ENCODE measurements at regions not wholly inside any gene's neighbourhood (a gene's known extent, or its start where the extent isn't known, plus 50 kb on each side); places are given as distances from the start of the nearest gene placed in this dataset.

- Histone ChIP-seq H3K9me3 (no peaks in the 10 kb centered on the region), H3K4me1 (ENCODE audit: control insufficient read depth in 1 of 2, extremely low read depth in 1 of 2, insufficient read depth in 2 of 2, low read length in 2 of 2) (peaks cover 0 to 2% of the 10 kb centered on the region in 2 experiments), H3K27me3 (replicated peaks in 1 of 2; ENCODE audit: control insufficient read depth in 2 of 2, extremely low read depth in 1 of 2, insufficient read depth in 2 of 2, low read length in 1 of 2) (peaks cover 0 to 3% of the 10 kb centered on the region in 2 experiments), H3K27ac (ENCODE audit: low read length) (no peak overlapping the region), H3K4me3 (ENCODE audit: control insufficient read depth in 1 of 2, extremely low read depth in 1 of 2, low read length in 1 of 2) (no peak overlapping the region), H3K36me3 (ENCODE audit: control insufficient read depth in 2 of 2, extremely low read depth in 1 of 2, insufficient read depth in 1 of 2, low read length in 1 of 2) (no peaks in the 10 kb centered on the region)
- Mint-ChIP-seq H3K36me3 (no peaks in the 10 kb centered on the region), H3K9me3 (peaks cover under 1 to 14% (median 3%) of the 10 kb centered on the region in 3 donors), H3K27me3 (peaks cover 5 to 11% of the 10 kb centered on the region in 2 donors), H3K4me1 (peaks cover 0 to 6% (median 5%) of the 10 kb centered on the region in 3 donors), H3K27ac (no peak overlapping the region), H3K4me3 (no peak overlapping the region)
- 81% methylated on average over 7 of the region's 9 CpGs for WGBS (ENCODE audit: insufficient coverage)
- DNase-seq: no peak
- POLR2A ChIA-PET: no interaction called here
- ATAC-seq (replicated peaks in 1 of 4): no peak
- CTCF ChIA-PET: no interaction called here
Observed at GRCh38 chr2:2558476-2558875, 227.4 kb upstream of the MYT1L start.

- H3K9me3 ChIP-seq: no peaks in the 10 kb centered on the region
- ATAC-seq (replicated peaks in 1 of 4) (peak in 2 of 4 experiments; percentile 52 to 82), DNase-seq (peak in 5 of 35 experiments; percentile 8 to 48 (median 22))
- no peaks in the 10 kb centered on the region for H3K36me3 ChIP-seq (ENCODE audit: control insufficient read depth in 2 of 2, extremely low read depth in 1 of 2, insufficient read depth in 1 of 2, low read length in 1 of 2)
- H3K4me1 ChIP-seq (ENCODE audit: control insufficient read depth in 1 of 2, extremely low read depth in 1 of 2, insufficient read depth in 2 of 2, low read length in 2 of 2): peaks cover 0 to 2% of the 10 kb centered on the region in 2 experiments
- peaks cover 7 to 22% (median 11%) of the 10 kb centered on the region in 3 donors for H3K9me3 Mint-ChIP-seq
- no peaks in the 10 kb centered on the region for H3K27me3 ChIP-seq (replicated peaks in 1 of 2; ENCODE audit: control insufficient read depth in 2 of 2, extremely low read depth in 1 of 2, insufficient read depth in 2 of 2, low read length in 1 of 2)
- H3K4me3 Mint-ChIP-seq: no peak overlapping the region
- no peak overlapping the region for H3K27ac ChIP-seq (ENCODE audit: low read length)
- no peaks in the 10 kb centered on the region for H3K36me3 Mint-ChIP-seq
- peaks cover 5 to 11% of the 10 kb centered on the region in 2 donors for H3K27me3 Mint-ChIP-seq
- peaks cover 0 to 6% (median 5%) of the 10 kb centered on the region in 3 donors for H3K4me1 Mint-ChIP-seq
- no peak overlapping the region for H3K27ac Mint-ChIP-seq
- ChIA-PET CTCF (no interaction called here), POLR2A (no interaction called here)
- 81% methylated on average over 2 of the region's 5 CpGs for WGBS (ENCODE audit: insufficient coverage)
- no peak overlapping the region for H3K4me3 ChIP-seq (ENCODE audit: control insufficient read depth in 1 of 2, extremely low read depth in 1 of 2, low read length in 1 of 2)
Observed at GRCh38 chr2:2557475-2557874, 226.4 kb upstream of the MYT1L start.

- Mint-ChIP-seq H3K27me3 (no peaks in the 10 kb centered on the region), H3K27ac (no peak overlapping the region), H3K4me1 (no peaks in the 10 kb centered on the region), H3K4me3 (no peak overlapping the region), H3K9me3 (peaks cover 7 to 28% (median 23%) of the 10 kb centered on the region in 3 donors), H3K36me3 (no peaks in the 10 kb centered on the region)
- ATAC-seq (replicated peaks in 1 of 4) (no peak), DNase-seq (no peak)
- ChIA-PET POLR2A (no interaction called here), CTCF (no interaction called here)
- no peaks in the 10 kb centered on the region for H3K9me3 ChIP-seq
- H3K27me3 ChIP-seq (replicated peaks in 1 of 2; ENCODE audit: control insufficient read depth in 2 of 2, extremely low read depth in 1 of 2, insufficient read depth in 2 of 2, low read length in 1 of 2): peaks cover 0 to 3% of the 10 kb centered on the region in 2 experiments
- no peak overlapping the region for H3K27ac ChIP-seq (ENCODE audit: low read length)
- no peak overlapping the region for H3K4me3 ChIP-seq (ENCODE audit: control insufficient read depth in 1 of 2, extremely low read depth in 1 of 2, low read length in 1 of 2)
- no peaks in the 10 kb centered on the region for H3K4me1 ChIP-seq (ENCODE audit: control insufficient read depth in 1 of 2, extremely low read depth in 1 of 2, insufficient read depth in 2 of 2, low read length in 2 of 2)
- WGBS (ENCODE audit: insufficient coverage): 67% methylated on average over 2 of the region's 3 CpGs
- H3K36me3 ChIP-seq (ENCODE audit: control insufficient read depth in 2 of 2, extremely low read depth in 1 of 2, insufficient read depth in 1 of 2, low read length in 1 of 2): no peaks in the 10 kb centered on the region
Observed at GRCh38 chr2:2550856-2551255, 219.8 kb upstream of the MYT1L start.

GRCh38 chr2:2547911-2548310, 216.8 kb upstream of the MYT1L start:
- DNase-seq: no peak
- Histone ChIP-seq H3K36me3 (ENCODE audit: control insufficient read depth in 2 of 2, extremely low read depth in 1 of 2, insufficient read depth in 1 of 2, low read length in 1 of 2) (no peaks in the 10 kb centered on the region), H3K27ac (ENCODE audit: low read length) (no peak overlapping the region), H3K4me1 (ENCODE audit: control insufficient read depth in 1 of 2, extremely low read depth in 1 of 2, insufficient read depth in 2 of 2, low read length in 2 of 2) (no peaks in the 10 kb centered on the region), H3K4me3 (ENCODE audit: control insufficient read depth in 1 of 2, extremely low read depth in 1 of 2, low read length in 1 of 2) (no peak overlapping the region), H3K27me3 (replicated peaks in 1 of 2; ENCODE audit: control insufficient read depth in 2 of 2, extremely low read depth in 1 of 2, insufficient read depth in 2 of 2, low read length in 1 of 2) (peaks cover 0 to 6% of the 10 kb centered on the region in 2 experiments), H3K9me3 (no peaks in the 10 kb centered on the region)
- 100% methylated on average over 1 of the region's 4 CpGs for WGBS (ENCODE audit: insufficient coverage)
- ATAC-seq (replicated peaks in 1 of 4): no peak
- no peaks in the 10 kb centered on the region for H3K36me3 Mint-ChIP-seq
- no peaks in the 10 kb centered on the region for H3K4me1 Mint-ChIP-seq
- no peak overlapping the region for H3K4me3 Mint-ChIP-seq
- no peak overlapping the region for H3K27ac Mint-ChIP-seq
- CTCF ChIA-PET: interaction anchor here in 1 of 2 donors (0.9 kb wide), 1 partner anchor 201 kb away, joined by 3 read pairs; no protein-coding TSS in a partner anchor
- peaks cover 2 to 14% (median 8%) of the 10 kb centered on the region in 3 donors for H3K9me3 Mint-ChIP-seq
- H3K27me3 Mint-ChIP-seq: no peaks in the 10 kb centered on the region
- POLR2A ChIA-PET: no interaction called here

GRCh38 chr2:2547451-2547850, 216.4 kb upstream of the MYT1L start:
- no peaks in the 10 kb centered on the region for H3K4me1 ChIP-seq (ENCODE audit: control insufficient read depth in 1 of 2, extremely low read depth in 1 of 2, insufficient read depth in 2 of 2, low read length in 2 of 2)
- no peaks in the 10 kb centered on the region for H3K36me3 ChIP-seq (ENCODE audit: control insufficient read depth in 2 of 2, extremely low read depth in 1 of 2, insufficient read depth in 1 of 2, low read length in 1 of 2)
- no peak overlapping the region for H3K27ac ChIP-seq (ENCODE audit: low read length)
- H3K9me3 ChIP-seq: no peaks in the 10 kb centered on the region
- DNase-seq (no peak), ATAC-seq (replicated peaks in 1 of 4) (no peak)
- ChIA-PET POLR2A (no interaction called here), CTCF (interaction anchor here (0.6 to 0.9 kb wide), 2 partner anchors 67 to 201 kb away, joined by 3 to 4 read pairs; no protein-coding TSS in a partner anchor)
- H3K4me3 ChIP-seq (ENCODE audit: control insufficient read depth in 1 of 2, extremely low read depth in 1 of 2, low read length in 1 of 2): no peak overlapping the region
- H3K27ac Mint-ChIP-seq: no peak overlapping the region
- H3K9me3 Mint-ChIP-seq: peaks cover 0 to 12% (median 6%) of the 10 kb centered on the region in 3 donors
- WGBS (ENCODE audit: insufficient coverage): 63% methylated on average over 3 of the region's 3 CpGs
- H3K4me1 Mint-ChIP-seq: no peaks in the 10 kb centered on the region
- H3K27me3 Mint-ChIP-seq: no peaks in the 10 kb centered on the region
- peaks cover 0 to 8% of the 10 kb centered on the region in 2 experiments for H3K27me3 ChIP-seq (replicated peaks in 1 of 2; ENCODE audit: control insufficient read depth in 2 of 2, extremely low read depth in 1 of 2, insufficient read depth in 2 of 2, low read length in 1 of 2)
- H3K36me3 Mint-ChIP-seq: no peaks in the 10 kb centered on the region
- no peak overlapping the region for H3K4me3 Mint-ChIP-seq

- peaks cover 0 to 3% (median 0%) of the 10 kb centered on the region in 3 donors for H3K9me3 Mint-ChIP-seq
- H3K36me3 Mint-ChIP-seq: no peaks in the 10 kb centered on the region
- Histone ChIP-seq H3K9me3 (no peaks in the 10 kb centered on the region), H3K4me3 (ENCODE audit: control insufficient read depth in 1 of 2, extremely low read depth in 1 of 2, low read length in 1 of 2) (no peak overlapping the region), H3K4me1 (ENCODE audit: control insufficient read depth in 1 of 2, extremely low read depth in 1 of 2, insufficient read depth in 2 of 2, low read length in 2 of 2) (no peaks in the 10 kb centered on the region), H3K27me3 (replicated peaks in 1 of 2; ENCODE audit: control insufficient read depth in 2 of 2, extremely low read depth in 1 of 2, insufficient read depth in 2 of 2, low read length in 1 of 2) (peaks cover 0 to 11% of the 10 kb centered on the region in 2 experiments), H3K27ac (ENCODE audit: low read length) (no peak overlapping the region), H3K36me3 (ENCODE audit: control insufficient read depth in 2 of 2, extremely low read depth in 1 of 2, insufficient read depth in 1 of 2, low read length in 1 of 2) (no peaks in the 10 kb centered on the region)
- H3K4me3 Mint-ChIP-seq: no peak overlapping the region
- no peaks in the 10 kb centered on the region for H3K4me1 Mint-ChIP-seq
- ChIA-PET POLR2A (no interaction called here), CTCF (no interaction called here)
- 80% methylated on average over 1 of the region's 9 CpGs for WGBS (ENCODE audit: insufficient coverage)
- no peak overlapping the region for H3K27ac Mint-ChIP-seq
- DNase-seq (no peak), ATAC-seq (replicated peaks in 1 of 4) (no peak)
- peaks cover 0 to under 1% of the 10 kb centered on the region in 2 donors for H3K27me3 Mint-ChIP-seq
Observed at GRCh38 chr2:2546046-2546445, 215.0 kb upstream of the MYT1L start.

Measured in T-cell (primary cell).